WTC11 (cell line): ENCODE measurements at regions not wholly inside any gene's neighbourhood (a gene's known extent, or its start where the extent isn't known, plus 50 kb on each side); places are given as distances from the start of the nearest gene placed in this dataset.

Source experiments
- CTCF ChIP-seq: fragments of 200-600 bp; IDR thresholded peaks from 2 replicates; pipeline ENCODE4 v1.8.0; 2022; ENCODE audit warnings: antibody characterized with exemption
- MAX ChIP-seq: sonication (generic); formaldehyde crosslinking; IDR thresholded peaks from 2 replicates; pipeline ENCODE4 v1.8.0; 2022; ENCODE audit warnings: mild to moderate bottlenecking, missing genetic modification reagents
- SP1 ChIP-seq: sonication (generic); formaldehyde crosslinking; conservative IDR thresholded peaks from 2 replicates; pipeline ENCODE4 v1.8.1; 2022; ENCODE audit warnings: missing genetic modification reagents
- USF1 ChIP-seq: sonication (generic); formaldehyde crosslinking; IDR thresholded peaks from 2 replicates; pipeline ENCODE4 v1.8.0; 2022; ENCODE audit warnings: mild to moderate bottlenecking, missing genetic modification reagents

- TF ChIP-seq MAX (no peak), CTCF (no peak), USF1 (no peak), SP1 (CRISPR knock-in tag) (no peak)
Measured at GRCh38 chr3:159439346-159439745, 549.3 kb upstream of the IL12A start.
